ENCODE measurements at regions not wholly inside any gene's neighbourhood (a gene's known extent, or its start where the extent isn't known, plus 50 kb on each side); places are given as distances from the start of the nearest gene placed in this dataset.

- TF ChIP-seq CEBPB (IDR thresholded peaks at IDR 0.05; ENCODE audit: low read depth, low read length) (no peak), MAZ (IDR thresholded peaks at IDR 0.05; ENCODE audit: borderline replicate concordance, low read depth, low read length) (no peak), POLR2A (IDR thresholded peaks at IDR 0.05; ENCODE audit: low read depth, low read length) (no peak), CTCF (conservative IDR thresholded peaks at IDR 0.05; ENCODE audit: low read depth, low read length) (no peak), USF2 (IDR thresholded peaks at IDR 0.05; ENCODE audit: low read depth, low read length) (no peak), ELK1 (IDR thresholded peaks at IDR 0.05; ENCODE audit: borderline replicate concordance, low read depth, low read length) (no peak), MAFK (IDR thresholded peaks at IDR 0.05; ENCODE audit: low read depth, low read length) (no peak), NFE2L2 (IDR thresholded peaks at IDR 0.05; ENCODE audit: low read depth, low read length) (no peak), FOS (IDR thresholded peaks at IDR 0.05; ENCODE audit: low read depth, low read length) (no peak), MXI1 (IDR thresholded peaks at IDR 0.05; ENCODE audit: borderline replicate concordance, low read depth, low read length) (no peak), RCOR1 (IDR thresholded peaks at IDR 0.05; ENCODE audit: insufficient replicate concordance, low read length) (no peak), RAD21 (IDR thresholded peaks at IDR 0.05; ENCODE audit: low read length) (no peak)
These were observed 251.8 kb downstream of the MAF start for GRCh38 chr16:79348521-79349306.
